ENCODE measurements at regions not wholly inside any gene's neighbourhood (a gene's known extent, or its start where the extent isn't known, plus 50 kb on each side); places are given as distances from the start of the nearest gene placed in this dataset.

DNA sequence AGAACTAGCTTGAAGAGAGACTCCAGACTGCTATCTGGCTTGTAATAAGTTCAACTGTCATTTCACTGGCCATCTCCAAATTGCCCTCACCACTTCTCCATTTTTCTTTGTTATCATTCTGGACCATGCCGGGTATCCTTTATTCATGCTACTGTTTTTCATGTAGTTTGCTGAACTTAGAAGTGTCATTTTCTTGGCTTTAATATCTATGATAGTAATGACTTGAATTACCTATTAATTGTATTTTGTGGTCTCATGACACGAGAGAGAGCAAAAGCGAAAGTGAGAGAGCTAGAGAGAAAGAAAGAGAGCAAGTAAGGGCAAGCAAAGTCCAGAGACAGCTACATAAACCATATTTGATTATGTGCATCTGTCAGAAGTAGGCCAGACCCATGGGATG, 184.9 kb upstream of the ATP1B1 start:
- in situ Hi-C loops (cut with MboI; ENCODE audit: low sequenced_read_pairs, unreplicated experiment): no loop called here
- TF ChIP-seq, protein P1, sequence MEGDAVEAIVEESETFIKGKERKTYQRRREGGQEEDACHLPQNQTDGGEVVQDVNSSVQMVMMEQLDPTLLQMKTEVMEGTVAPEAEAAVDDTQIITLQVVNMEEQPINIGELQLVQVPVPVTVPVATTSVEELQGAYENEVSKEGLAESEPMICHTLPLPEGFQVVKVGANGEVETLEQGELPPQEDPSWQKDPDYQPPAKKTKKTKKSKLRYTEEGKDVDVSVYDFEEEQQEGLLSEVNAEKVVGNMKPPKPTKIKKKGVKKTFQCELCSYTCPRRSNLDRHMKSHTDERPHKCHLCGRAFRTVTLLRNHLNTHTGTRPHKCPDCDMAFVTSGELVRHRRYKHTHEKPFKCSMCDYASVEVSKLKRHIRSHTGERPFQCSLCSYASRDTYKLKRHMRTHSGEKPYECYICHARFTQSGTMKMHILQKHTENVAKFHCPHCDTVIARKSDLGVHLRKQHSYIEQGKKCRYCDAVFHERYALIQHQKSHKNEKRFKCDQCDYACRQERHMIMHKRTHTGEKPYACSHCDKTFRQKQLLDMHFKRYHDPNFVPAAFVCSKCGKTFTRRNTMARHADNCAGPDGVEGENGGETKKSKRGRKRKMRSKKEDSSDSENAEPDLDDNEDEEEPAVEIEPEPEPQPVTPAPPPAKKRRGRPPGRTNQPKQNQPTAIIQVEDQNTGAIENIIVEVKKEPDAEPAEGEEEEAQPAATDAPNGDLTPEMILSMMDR (IDR thresholded peaks at IDR 0.05; ENCODE audit: borderline replicate concordance, control extremely low read depth, extremely low read depth, insufficient read depth, missing control alignments): no peak
- no peak for DNase-seq (ENCODE audit: low spot score)

DNA sequence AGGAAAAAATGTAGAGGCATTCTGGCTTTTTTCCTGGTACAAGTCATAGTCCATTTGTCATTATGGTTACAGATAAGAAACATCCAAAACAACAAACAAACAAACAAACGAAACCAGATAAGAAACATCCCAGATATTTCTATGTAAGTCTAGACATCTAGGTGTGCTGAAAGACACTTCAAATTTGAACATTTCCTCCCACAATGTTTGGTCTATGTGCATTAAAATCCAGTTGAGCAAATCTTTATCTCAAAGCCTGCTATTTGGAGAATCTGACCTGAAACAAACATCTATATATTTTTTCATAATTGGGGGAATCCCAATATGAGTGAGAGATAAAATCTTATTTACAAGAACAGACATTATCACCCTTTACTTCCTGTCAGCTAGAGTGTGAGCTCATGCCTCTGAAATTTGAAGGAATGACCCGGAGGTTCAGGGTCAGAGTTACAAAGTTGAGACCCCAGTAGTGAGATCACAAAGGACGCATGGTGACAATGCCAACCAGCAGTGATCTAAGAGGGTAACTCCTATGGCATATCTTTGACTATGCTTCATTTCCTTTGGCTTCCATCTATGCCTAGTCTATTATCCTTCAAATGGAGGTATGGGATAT, 182.9 kb upstream of the ATP1B1 start:
- in situ Hi-C loops (cut with MboI; ENCODE audit: low sequenced_read_pairs, unreplicated experiment): no loop called here
- TF ChIP-seq, protein P1 (IDR thresholded peaks at IDR 0.05; ENCODE audit: borderline replicate concordance, control extremely low read depth, extremely low read depth, insufficient read depth, missing control alignments): no peak
- DNase-seq (ENCODE audit: low spot score): no peak

DNA sequence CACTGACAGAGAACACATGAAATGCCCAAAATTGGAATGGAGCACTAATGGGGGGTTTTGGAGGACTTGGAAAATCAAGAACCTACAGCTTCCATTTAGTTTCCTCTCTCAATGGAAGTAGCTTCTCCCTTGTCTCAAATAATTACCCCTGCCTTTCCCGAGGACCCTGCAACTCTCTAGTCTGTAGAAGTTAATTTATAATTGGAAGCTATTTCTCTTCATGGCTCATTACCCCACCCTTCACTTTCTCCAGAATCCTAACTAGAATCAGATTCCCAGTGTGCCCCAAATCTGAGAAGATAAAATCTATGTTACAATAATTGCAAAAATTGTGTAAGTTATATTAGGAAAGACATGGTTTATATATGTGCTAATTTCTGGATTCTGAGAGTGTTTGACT, 181.5 kb upstream of the ATP1B1 start:
- TF ChIP-seq, protein P1 (IDR thresholded peaks at IDR 0.05; ENCODE audit: borderline replicate concordance, control extremely low read depth, extremely low read depth, insufficient read depth, missing control alignments): no peak
- no peak for DNase-seq (ENCODE audit: low spot score)
- in situ Hi-C loops (cut with MboI; ENCODE audit: low sequenced_read_pairs, unreplicated experiment): no loop called here

- TF ChIP-seq, protein P1 (IDR thresholded peaks at IDR 0.05; ENCODE audit: borderline replicate concordance, control extremely low read depth, extremely low read depth, insufficient read depth, missing control alignments): no peak
- no peak for DNase-seq (ENCODE audit: low spot score)
- in situ Hi-C loops (cut with MboI; ENCODE audit: low sequenced_read_pairs, unreplicated experiment): no loop called here
These were observed 180.3 kb upstream of the ATP1B1 start for GRCh38 chr1:168926236-168926635.

DNA sequence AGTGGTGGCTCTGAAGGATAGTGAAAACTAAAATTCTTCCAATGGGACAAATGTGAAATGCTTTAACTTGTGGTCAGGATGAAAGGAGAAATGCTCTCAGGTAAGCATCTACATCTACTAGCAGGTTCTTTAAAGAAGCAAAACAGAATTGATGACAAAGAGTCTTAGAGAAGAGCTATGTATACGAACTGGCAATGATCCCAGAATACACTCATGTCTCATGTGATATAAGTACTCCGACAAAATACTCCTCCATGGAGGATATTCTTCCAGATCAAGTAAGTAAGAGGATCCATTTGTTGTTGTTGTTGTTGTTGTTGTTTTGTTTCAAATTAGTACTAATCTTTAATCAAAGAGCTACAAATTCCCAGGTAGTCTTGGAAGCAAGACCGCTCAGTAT, 174.0 kb upstream of the ATP1B1 start:
- TF ChIP-seq, protein P1 (IDR thresholded peaks at IDR 0.05; ENCODE audit: borderline replicate concordance, control extremely low read depth, extremely low read depth, insufficient read depth, missing control alignments): no peak
- in situ Hi-C loops (cut with MboI; ENCODE audit: low sequenced_read_pairs, unreplicated experiment): no loop called here
- no peak for DNase-seq (ENCODE audit: low spot score)

GRCh38 chr1:168933141-168933805, 173.2 kb upstream of the ATP1B1 start:
- TF ChIP-seq, protein P1 (IDR thresholded peaks at IDR 0.05; ENCODE audit: borderline replicate concordance, control extremely low read depth, extremely low read depth, insufficient read depth, missing control alignments): no peak
- in situ Hi-C loops (cut with MboI; ENCODE audit: low sequenced_read_pairs, unreplicated experiment): no loop called here
- no peak for DNase-seq (ENCODE audit: low spot score)
